HCT116 (cell line): ENCODE measurements at regions not wholly inside any gene's neighbourhood (a gene's known extent, or its start where the extent isn't known, plus 50 kb on each side); places are given as distances from the start of the nearest gene placed in this dataset.

Source experiments
- ATAC-seq: fragments of 200-7000 bp; cut with Tn5 transposase; 2 replicates; pipeline ENCODE4 v1.9.1; 2020; ENCODE audit warnings: mild to moderate bottlenecking, moderate library complexity
- BruUV-seq: library from RNA; stranded (reverse); fragments of 400-500 nt; replicated peaks from 2 replicates; lab custom pipeline; 2021; lab: Mats Ljungman, UMichigan
- CTCF ChIA-PET: fragments of 300-600 bp; sonication (Branson Sonifier 250); formaldehyde crosslinking; loops from one replicate; lab custom pipeline; 2021; ENCODE audit warnings: antibody characterized with exemption; lab: Charles Lee
- POLR2A ChIA-PET: fragments of 300-600, 350-600 bp; sonication (Branson Sonifier 250); formaldehyde crosslinking; loops from one replicate; lab custom pipeline; 2021; ENCODE audit warnings: antibody characterized with exemption; lab: Charles Lee
- RAD21 ChIA-PET, 2 experiments: fragments of 300-600 bp; sonication (Branson Sonifier 250); formaldehyde crosslinking; loops; one replicate each; lab custom pipeline; 2023; ENCODE audit warnings: low total read pairs in 2 of 2; ENCODE audit not compliant: uncharacterized antibody in 2 of 2, unreplicated experiment in 2 of 2, low non-redundant PET in 1 of 2; lab: Charles Lee
- DNase-seq: peaks from one replicate; pipeline ENCODE4 v3.0.0-alpha.2; 2010; ENCODE audit warnings: low read depth, low spot score
- H2AFZ ChIP-seq: fragments of 200-600 bp; shearing (Covaris generic), sonication (generic); 2 replicates; pipeline ENCODE4 v1.6.1; 2017; ENCODE audit warnings: low read depth, mixed run types, mixed read lengths, antibody characterized with exemption, low read length; ENCODE audit not compliant: poor library complexity, severe bottlenecking
- H3K27ac ChIP-seq: 2 replicates; pipeline ENCODE4 v1.5.1; 2012; ENCODE audit warnings: low read depth, low read length
- H3K27me3 ChIP-seq: fragments of 200-600 bp; sonication (generic); 2 replicates; pipeline ENCODE4 v1.6.1; 2016; ENCODE audit warnings: mixed run types, low read length, mixed read lengths; ENCODE audit not compliant: insufficient read depth
- H3K36me3 ChIP-seq, 2 experiments: fragments of 200-500 bp in 1 of 2; fragments of 200-600 bp in 1 of 2; sonication (Bioruptor generic) in 1 of 2; sonication (generic) in 1 of 2; 2 replicates each; pipeline versions ENCODE4 v1.5.1 to v1.6.1; 2014 to 2016; ENCODE audit warnings: low read length in 2 of 2, inconsistent platforms in 1 of 2, mixed read lengths in 1 of 2, mixed run types in 1 of 2; ENCODE audit not compliant: insufficient read depth in 2 of 2, control insufficient read depth in 1 of 2
- H3K4me1 ChIP-seq, 2 experiments: fragments of 200-600 bp in 1 of 2; sonication (generic) in 1 of 2; 2 replicates each; pipeline versions ENCODE4 v1.5.1 to v1.6.1; 2012 to 2017; ENCODE audit warnings: low read length in 2 of 2, inconsistent platforms in 1 of 2, mild to moderate bottlenecking in 1 of 2, mixed read lengths in 1 of 2, mixed run types in 1 of 2, moderate library complexity in 1 of 2; ENCODE audit not compliant: insufficient read depth in 2 of 2, control insufficient read depth in 1 of 2
- H3K4me2 ChIP-seq: fragments of 200-600 bp; sonication (generic); 2 replicates; pipeline ENCODE4 v1.6.1; 2017; ENCODE audit warnings: mixed run types, low read length, mixed read lengths
- H3K4me3 ChIP-seq, 2 experiments: fragments of 200-600 bp in 1 of 2; sonication (generic) in 1 of 2; replicated peaks in 1 of 2; 2 replicates each; pipeline ENCODE4 v1.5.1; 2011 to 2016; ENCODE audit warnings: low read length in 2 of 2, control low read depth in 1 of 2, low read depth in 1 of 2, mild to moderate bottlenecking in 1 of 2, mixed read lengths in 1 of 2, mixed run types in 1 of 2
- H3K79me2 ChIP-seq: fragments of 200-600 bp; sonication (generic); 2 replicates; pipeline ENCODE4 v1.6.1; 2017; ENCODE audit warnings: mild to moderate bottlenecking, mixed run types, low read length, moderate library complexity, mixed read lengths; ENCODE audit not compliant: insufficient read depth
- H3K9ac ChIP-seq: fragments of 200-600 bp; sonication (generic); 2 replicates; pipeline ENCODE4 v1.6.1; 2016; ENCODE audit warnings: low read length, mixed read lengths
- H3K9me2 ChIP-seq: fragments of 200-600 bp; sonication (generic), shearing (Covaris generic); 2 replicates; pipeline ENCODE4 v1.6.1; 2017; ENCODE audit warnings: mixed run types, mild to moderate bottlenecking, moderate library complexity; ENCODE audit not compliant: insufficient read depth
- H3K9me3 ChIP-seq, 2 experiments: fragments of 200-500 bp in 1 of 2; fragments of 200-600 bp in 1 of 2; sonication (Bioruptor generic) in 1 of 2; sonication (generic) in 1 of 2; 2 replicates each; pipeline ENCODE4 v1.6.1; 2014 to 2017; ENCODE audit warnings: low read length in 2 of 2, mixed read lengths in 2 of 2, inconsistent platforms in 1 of 2, low read depth in 1 of 2, mild to moderate bottlenecking in 1 of 2, mixed run types in 1 of 2, moderate library complexity in 1 of 2; ENCODE audit not compliant: control insufficient read depth in 1 of 2, insufficient read depth in 1 of 2
- H4K20me1 ChIP-seq: fragments of 200-600 bp; sonication (generic), shearing (Covaris generic); 2 replicates; pipeline ENCODE4 v1.6.1; 2017; ENCODE audit warnings: mixed run types, mild to moderate bottlenecking, moderate library complexity; ENCODE audit not compliant: insufficient read depth
- CEBPB ChIP-seq: IDR thresholded peaks from 2 replicates; pipeline ENCODE4 v1.6.1; 2012; ENCODE audit warnings: low read depth
- CTCF ChIP-seq, 3 experiments: fragments of 200-600 bp in 1 of 3; sonication (generic) in 1 of 3; IDR thresholded peaks in 2 of 3; conservative IDR thresholded peaks in 1 of 3; 2 replicates each; pipeline ENCODE4 v1.5.1; 2012 to 2017; ENCODE audit warnings: low read depth in 2 of 3, low read length in 2 of 3, antibody characterized with exemption in 1 of 3, borderline replicate concordance in 1 of 3, control low read depth in 1 of 3, mild to moderate bottlenecking in 1 of 3, mixed read lengths in 1 of 3, mixed run types in 1 of 3, moderate library complexity in 1 of 3; ENCODE audit not compliant: insufficient read depth in 1 of 3
- ELF1 ChIP-seq: IDR thresholded peaks from 2 replicates; pipeline ENCODE4 v1.6.1; 2012; ENCODE audit warnings: low read depth, borderline replicate concordance
- EZH2 ChIP-seq: fragments of 200-600 bp; sonication (generic); IDR thresholded peaks from 2 replicates; pipeline ENCODE4 v1.6.1; 2017; ENCODE audit warnings: antibody characterized with exemption, mixed run types
- FOSL1 ChIP-seq: IDR thresholded peaks from 2 replicates; pipeline ENCODE4 v1.6.1; 2012; ENCODE audit warnings: low read depth
- JUND ChIP-seq: IDR thresholded peaks from 2 replicates; pipeline ENCODE4 v1.6.1; 2012
- POLR2A ChIP-seq: IDR thresholded peaks from 2 replicates; pipeline ENCODE4 v1.7.0; 2011; ENCODE audit warnings: borderline replicate concordance; ENCODE audit not compliant: insufficient read depth, insufficient read length; ENCODE audit errors: extremely low read depth
- SIN3A ChIP-seq: IDR thresholded peaks from 2 replicates; pipeline ENCODE4 v1.6.1; 2012; ENCODE audit warnings: low read depth
- SP1 ChIP-seq: IDR thresholded peaks from 2 replicates; pipeline ENCODE4 v1.6.1; 2012; ENCODE audit warnings: low read depth
- TCF7L2 ChIP-seq: IDR thresholded peaks from 2 replicates; pipeline ENCODE4 v1.7.0; 2011; ENCODE audit warnings: borderline replicate concordance, inconsistent platforms; ENCODE audit not compliant: insufficient read depth, insufficient read length; ENCODE audit errors: extremely low read depth
- YY1 ChIP-seq: IDR thresholded peaks from 2 replicates; pipeline ENCODE4 v1.6.1; 2011; ENCODE audit warnings: low read length, low read depth, moderate library complexity, mild to moderate bottlenecking; ENCODE audit not compliant: insufficient replicate concordance; ENCODE audit errors: extremely low read depth
- ZBTB33 ChIP-seq: IDR thresholded peaks from 2 replicates; pipeline ENCODE4 v1.6.1; 2011; ENCODE audit warnings: mild to moderate bottlenecking, low read length, moderate library complexity; ENCODE audit not compliant: insufficient replicate concordance; ENCODE audit errors: extremely low read depth
- ZFX ChIP-seq: fragments of 450-650 bp; IDR thresholded peaks from 2 replicates; pipeline ENCODE4 v1.6.1; 2017
- ZNF274 ChIP-seq: fragments of 200-500 bp; sonication (Bioruptor generic); IDR thresholded peaks from 2 replicates; pipeline ENCODE4 v1.6.1; 2014; ENCODE audit warnings: mild to moderate bottlenecking, low read depth, low read length, inconsistent platforms
- intact Hi-C: fragments of 100-400 bp; cut with micrococcal nuclease; formaldehyde crosslinking; loops from 2 replicates; pipeline ENCODE4 v1.10.0; 2022

GRCh38 chr17:72579990-72580320 is 459.1 kb downstream of the SOX9 start:
- H3K27me3 ChIP-seq = no peaks in the 10 kb centered on the region
- H3K4me3 ChIP-seq = no peak overlapping the region
- BruUV-seq = no TSS peak
- CTCF ChIA-PET = interaction anchor here (1.1 to 3.4 kb wide), 8 partner anchors 9 to 406 kb away, joined by 3 to 14 read pairs (median 4); no protein-coding TSS in a partner anchor
- RAD21 ChIA-PET = interaction anchor here (1.0 to 1.1 kb wide), 2 partner anchors 23 to 136 kb away, joined by 3 read pairs; no protein-coding TSS in a partner anchor
- POLR2A ChIA-PET = interaction anchor here (0.9 to 4.1 kb wide), 5 partner anchors 9 to 108 kb away, joined by 3 to 42 read pairs (median 6); no protein-coding TSS in a partner anchor
- H3K9me3 ChIP-seq = no peaks in the 10 kb centered on the region
- no peaks in the 10 kb centered on the region; a peak in 1 of 4 replicates for H3K36me3 ChIP-seq
- ATAC-seq = no peak
- no peaks in the 10 kb centered on the region for H4K20me1 ChIP-seq
- H3K79me2 ChIP-seq = peaks cover 95% of the 10 kb centered on the region
- H3K4me2 ChIP-seq = no peak overlapping the region
- H3K9me2 ChIP-seq = no peaks in the 10 kb centered on the region
- H3K4me1 ChIP-seq = peaks cover 9 to 46% of the 10 kb centered on the region in 2 experiments; a peak in 2 of 4 replicates
- DNase-seq = no peak
- TF ChIP-seq CTCF (IDR thresholded peaks at IDR 0.05 in 2 of 3, conservative IDR thresholded peaks at IDR 0.05 in 1 of 3; ENCODE audit: borderline replicate concordance in 1 of 3, insufficient read depth in 1 of 3, low read depth in 2 of 3, low read length in 2 of 3) (no peak), ELF1 (no peak), ZFX (no peak), EZH2 (no peak), FOSL1 (no peak), SP1 (no peak), YY1 (no peak), CEBPB (no peak), SIN3A (no peak), ZNF274 (no peak), POLR2A (no peak), JUND (no peak), TCF7L2 (no peak), ZBTB33 (no peak)
- H3K9ac ChIP-seq = no peak overlapping the region
- H2AFZ ChIP-seq = no peak overlapping the region
- intact Hi-C loops = no loop called here
- no peak overlapping the region for H3K27ac ChIP-seq
